Gastroesophageal sphincter (tissue), 3 donors: ENCODE measurements at regions not wholly inside any gene's neighbourhood (a gene's known extent, or its start where the extent isn't known, plus 50 kb on each side); places are given as distances from the start of the nearest gene placed in this dataset.

Experiments used
- CTCF ChIP-seq, 4 experiments: fragments of 200-600 bp in 2 of 4; fragments of 450-650 bp in 2 of 4; sonication (generic) in 1 of 4; IDR thresholded peaks; one replicate each; pipeline ENCODE4 v1.5.1; 2017 to 2019; ENCODE audit warnings: antibody characterized with exemption in 4 of 4, mild to moderate bottlenecking in 2 of 4, moderate library complexity in 2 of 4
- POLR2A ChIP-seq, 2 donors: fragments of 450-650 bp; IDR thresholded peaks; one replicate each; pipeline ENCODE4 v1.6.1; 2017; ENCODE audit warnings: antibody characterized with exemption in 2 of 2, mild to moderate bottlenecking in 2 of 2, moderate library complexity in 1 of 2

GRCh38 chr16:49054606-49055005 is 227.0 kb downstream of the CBLN1 start:
- TF ChIP-seq CTCF (IDR thresholded peaks at IDR 0.05) (no peak), POLR2A (IDR thresholded peaks at IDR 0.05) (no peak)
